PC-9 (cell line): ENCODE measurements at regions not wholly inside any gene's neighbourhood (a gene's known extent, or its start where the extent isn't known, plus 50 kb on each side); places are given as distances from the start of the nearest gene placed in this dataset.

ENCODE experiments used
- BruUV-seq: library from RNA; stranded (reverse); fragments of 400-500 nt; replicated peaks from 2 replicates; lab custom pipeline; 2021; lab: Mats Ljungman, UMichigan
- CTCF ChIA-PET: fragments of 300-600 bp; sonication (Branson Sonifier 250); formaldehyde crosslinking; loops from one replicate; lab custom pipeline; 2022; ENCODE audit warnings: antibody characterized with exemption; lab: Charles Lee
- POLR2A ChIA-PET: fragments of 300-600 bp; sonication (Branson Sonifier 250); formaldehyde crosslinking; loops from one replicate; lab custom pipeline; 2022; ENCODE audit warnings: antibody characterized with exemption; ENCODE audit not compliant: unreplicated experiment; lab: Charles Lee
- DNase-seq, 2 experiments: peaks; one replicate each; pipeline versions ENCODE4 v3.0.0 to v3.0.0-alpha.2; 2015 to 2022; ENCODE audit warnings: mixed read lengths in 1 of 2
- H2AFZ ChIP-seq: fragments of 200-600 bp; sonication (generic); 2 replicates; pipeline ENCODE4 v1.8.1; 2017; ENCODE audit warnings: antibody characterized with exemption
- H3F3A ChIP-seq: fragments of 200-600 bp; sonication (generic); 2 replicates; pipeline ENCODE4 v1.8.1; 2017; ENCODE audit warnings: antibody characterized with exemption, mild to moderate bottlenecking, low read depth; ENCODE audit not compliant: insufficient read depth
- H3K27ac ChIP-seq: fragments of 200-600 bp; sonication (generic); 2 replicates; pipeline ENCODE4 v1.6.1; 2016; ENCODE audit warnings: mixed run types
- H3K27me3 ChIP-seq: fragments of 200-600 bp; sonication (generic); 2 replicates; pipeline ENCODE4 v1.6.1; 2016; ENCODE audit warnings: low read depth, mixed run types; ENCODE audit not compliant: insufficient read depth
- H3K36me3 ChIP-seq: fragments of 200-600 bp; sonication (generic); 2 replicates; pipeline ENCODE4 v1.6.1; 2016; ENCODE audit warnings: low read depth, mixed run types
- H3K4me1 ChIP-seq: fragments of 200-600 bp; sonication (generic); replicated peaks from 2 replicates; pipeline ENCODE4 v1.6.1; 2016; ENCODE audit warnings: mixed run types; ENCODE audit not compliant: insufficient read depth
- H3K4me2 ChIP-seq: fragments of 200-600 bp; sonication (generic); 2 replicates; pipeline ENCODE4 v1.6.1; 2017; ENCODE audit warnings: mixed run types
- H3K4me3 ChIP-seq: fragments of 200-600 bp; sonication (generic); 2 replicates; pipeline ENCODE4 v1.6.1; 2016; ENCODE audit warnings: mixed run types
- H3K79me2 ChIP-seq: fragments of 200-600 bp; sonication (generic); 2 replicates; pipeline ENCODE4 v1.6.1; 2017; ENCODE audit warnings: low read depth, mixed run types
- H3K9me2 ChIP-seq: fragments of 200-600 bp; sonication (generic); 2 replicates; pipeline ENCODE4 v1.8.1; 2017; ENCODE audit warnings: mild to moderate bottlenecking; ENCODE audit not compliant: insufficient read depth
- H3K9me3 ChIP-seq: fragments of 200-600 bp; sonication (generic); 2 replicates; pipeline ENCODE4 v1.8.1; 2016; ENCODE audit warnings: low read depth; ENCODE audit not compliant: insufficient read depth
- H4K20me1 ChIP-seq: fragments of 200-600 bp; sonication (generic); 2 replicates; pipeline ENCODE4 v1.8.1; 2017; ENCODE audit not compliant: insufficient read depth
- EZH2 ChIP-seq: fragments of 200-600 bp; sonication (generic); IDR thresholded peaks from 2 replicates; pipeline ENCODE4 v1.8.0; 2017; ENCODE audit warnings: antibody characterized with exemption, low read depth
- intact Hi-C: fragments of 100-400 bp; cut with micrococcal nuclease; formaldehyde crosslinking; loops from one replicate; pipeline ENCODE4 v1.10.0; 2022; ENCODE audit not compliant: unreplicated experiment
- TF ChIP-seq, protein P1 (sequence below): fragments of 200-600 bp; sonication (generic); conservative IDR thresholded peaks from 2 replicates; pipeline ENCODE4 v1.6.1; 2017; ENCODE audit warnings: mixed run types, antibody characterized with exemption, mild to moderate bottlenecking, moderate library complexity

DNA sequence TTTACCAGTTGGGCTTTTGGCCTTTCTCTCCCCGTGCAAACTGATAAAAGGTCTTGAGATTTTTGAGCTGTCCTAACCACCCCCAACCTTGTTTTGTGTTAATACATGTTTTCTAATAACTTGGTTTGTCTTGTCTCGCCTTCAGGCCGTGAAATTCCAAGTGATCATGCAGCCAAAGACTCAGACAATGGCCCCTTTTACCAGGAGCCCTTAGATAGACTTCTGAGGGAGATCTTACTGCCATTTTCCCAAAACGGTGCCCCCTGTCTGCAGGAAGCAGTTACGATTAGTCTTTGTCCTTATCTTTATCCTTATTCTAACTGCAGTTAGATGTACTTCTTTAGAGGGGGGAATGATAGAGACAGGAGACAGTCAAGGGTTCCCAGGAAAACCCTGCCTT is 245.3 kb upstream of the HDX start:
- ChIA-PET CTCF (no interaction called here), POLR2A (no interaction called here)
- H3K4me3 ChIP-seq, result no peak overlapping the region
- no TSS peak for BruUV-seq
- no peaks in the 10 kb centered on the region for H3K36me3 ChIP-seq
- DNase-seq, result no peak
- no peaks in the 10 kb centered on the region for H3K9me3 ChIP-seq
- TF ChIP-seq EZH2, result no peak
- TF ChIP-seq, protein P1, sequence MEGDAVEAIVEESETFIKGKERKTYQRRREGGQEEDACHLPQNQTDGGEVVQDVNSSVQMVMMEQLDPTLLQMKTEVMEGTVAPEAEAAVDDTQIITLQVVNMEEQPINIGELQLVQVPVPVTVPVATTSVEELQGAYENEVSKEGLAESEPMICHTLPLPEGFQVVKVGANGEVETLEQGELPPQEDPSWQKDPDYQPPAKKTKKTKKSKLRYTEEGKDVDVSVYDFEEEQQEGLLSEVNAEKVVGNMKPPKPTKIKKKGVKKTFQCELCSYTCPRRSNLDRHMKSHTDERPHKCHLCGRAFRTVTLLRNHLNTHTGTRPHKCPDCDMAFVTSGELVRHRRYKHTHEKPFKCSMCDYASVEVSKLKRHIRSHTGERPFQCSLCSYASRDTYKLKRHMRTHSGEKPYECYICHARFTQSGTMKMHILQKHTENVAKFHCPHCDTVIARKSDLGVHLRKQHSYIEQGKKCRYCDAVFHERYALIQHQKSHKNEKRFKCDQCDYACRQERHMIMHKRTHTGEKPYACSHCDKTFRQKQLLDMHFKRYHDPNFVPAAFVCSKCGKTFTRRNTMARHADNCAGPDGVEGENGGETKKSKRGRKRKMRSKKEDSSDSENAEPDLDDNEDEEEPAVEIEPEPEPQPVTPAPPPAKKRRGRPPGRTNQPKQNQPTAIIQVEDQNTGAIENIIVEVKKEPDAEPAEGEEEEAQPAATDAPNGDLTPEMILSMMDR, result no peak
- H4K20me1 ChIP-seq, result no peaks in the 10 kb centered on the region
- no peaks in the 10 kb centered on the region for H3F3A ChIP-seq
- H3K79me2 ChIP-seq, result no peaks in the 10 kb centered on the region
- intact Hi-C loops, result no loop called here
- H3K27ac ChIP-seq, result no peak overlapping the region
- no peak overlapping the region for H2AFZ ChIP-seq
- H3K4me1 ChIP-seq, result no peaks in the 10 kb centered on the region
- H3K9me2 ChIP-seq, result no peaks in the 10 kb centered on the region
- no peak overlapping the region for H3K4me2 ChIP-seq
- H3K27me3 ChIP-seq, result no peaks in the 10 kb centered on the region

DNA sequence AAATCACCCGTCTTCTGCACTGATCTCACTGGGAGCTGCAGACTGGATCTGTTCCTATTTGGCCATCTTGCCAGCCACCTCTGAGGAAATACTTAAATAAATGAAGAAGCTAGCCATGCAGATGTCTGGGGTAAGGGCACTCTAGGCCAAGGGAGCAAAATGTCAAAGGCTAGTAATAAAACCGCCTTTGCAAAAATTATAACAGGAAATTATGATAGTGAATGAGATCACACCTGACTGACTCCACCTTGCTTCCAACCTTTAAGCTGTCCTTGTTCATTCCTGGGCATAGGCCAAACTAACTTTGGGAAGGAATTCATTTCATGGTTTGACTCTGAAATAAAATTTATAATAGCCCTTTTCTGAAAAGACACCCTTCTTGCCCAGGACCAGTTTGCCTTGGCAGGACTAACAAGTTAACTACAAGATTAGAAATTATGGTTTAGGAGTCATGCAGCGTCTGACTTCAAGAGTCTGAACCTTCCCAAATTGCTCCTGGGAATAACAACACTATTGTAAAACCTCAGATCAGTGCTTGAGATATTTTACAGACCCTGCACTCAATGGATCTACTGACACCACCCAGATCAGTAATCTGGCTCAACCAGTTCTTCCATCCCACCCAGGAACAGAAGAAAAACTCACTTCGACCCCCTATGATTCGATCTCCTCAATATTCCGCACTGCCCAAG is 246.9 kb upstream of the HDX start:
- ChIA-PET CTCF (no interaction called here), POLR2A (no interaction called here)
- DNase-seq, result no peak
- BruUV-seq, result no TSS peak
- no peaks in the 10 kb centered on the region for H3K36me3 ChIP-seq
- TF ChIP-seq, protein P1, result no peak
- no peak for TF ChIP-seq EZH2
- H3K4me1 ChIP-seq, result no peaks in the 10 kb centered on the region
- H4K20me1 ChIP-seq, result no peaks in the 10 kb centered on the region
- no peak overlapping the region for H2AFZ ChIP-seq
- intact Hi-C loops, result no loop called here
- no peak overlapping the region for H3K27ac ChIP-seq
- no peaks in the 10 kb centered on the region for H3K27me3 ChIP-seq
- no peak overlapping the region for H3K4me3 ChIP-seq
- H3K79me2 ChIP-seq, result no peaks in the 10 kb centered on the region
- H3K9me3 ChIP-seq, result no peaks in the 10 kb centered on the region
- no peaks in the 10 kb centered on the region for H3K9me2 ChIP-seq
- no peak overlapping the region for H3K4me2 ChIP-seq
- no peaks in the 10 kb centered on the region for H3F3A ChIP-seq

DNA sequence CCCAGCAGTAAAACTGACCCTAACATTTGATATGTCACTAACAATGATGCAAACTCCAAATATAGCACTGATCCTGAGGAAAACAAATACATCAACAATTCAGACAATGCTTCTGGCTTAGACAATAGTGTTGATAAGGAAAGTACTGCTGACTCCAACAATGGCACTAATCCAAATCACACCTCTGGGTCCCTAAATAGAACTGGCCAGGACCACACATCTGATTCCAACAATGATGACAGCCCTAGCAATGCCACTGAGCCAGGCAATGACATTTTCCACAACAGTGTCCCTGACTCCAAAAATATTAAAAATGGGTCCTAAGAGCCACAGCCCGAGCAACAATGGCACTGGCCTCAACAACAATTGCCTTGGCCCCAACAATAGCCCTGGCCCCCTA is 243.1 kb upstream of the APOOL start:
- no peaks in the 10 kb centered on the region for H3K27me3 ChIP-seq
- no peak overlapping the region for H3K4me2 ChIP-seq
- ChIA-PET POLR2A (no interaction called here), CTCF (no interaction called here)
- no peaks in the 10 kb centered on the region for H3K36me3 ChIP-seq
- no peak overlapping the region for H3K27ac ChIP-seq
- H3K79me2 ChIP-seq, result no peaks in the 10 kb centered on the region
- H4K20me1 ChIP-seq, result no peaks in the 10 kb centered on the region
- no TSS peak for BruUV-seq
- no peaks in the 10 kb centered on the region for H3K4me1 ChIP-seq
- intact Hi-C loops, result no loop called here
- H3K4me3 ChIP-seq, result no peak overlapping the region
- no peaks in the 10 kb centered on the region for H3F3A ChIP-seq
- no peak for DNase-seq
- no peaks in the 10 kb centered on the region for H3K9me2 ChIP-seq
- H2AFZ ChIP-seq, result no peak overlapping the region
- TF ChIP-seq, protein P1, result no peak
- H3K9me3 ChIP-seq, result no peaks in the 10 kb centered on the region
